Suprapubic skin (tissue), 4 donors: ENCODE measurements at regions not wholly inside any gene's neighbourhood (a gene's known extent, or its start where the extent isn't known, plus 50 kb on each side); places are given as distances from the start of the nearest gene placed in this dataset.

Source experiments
- CTCF ChIP-seq, 2 donors: fragments of 200-600 bp in 1 of 2; fragments of 450-650 bp in 1 of 2; sonication (generic) in 1 of 2; IDR thresholded peaks; one replicate each; pipeline ENCODE4 v1.5.1; 2016 to 2019; ENCODE audit warnings: antibody characterized with exemption in 2 of 2, mild to moderate bottlenecking in 1 of 2, moderate library complexity in 1 of 2
- EP300 ChIP-seq: sonication (generic); formaldehyde crosslinking; IDR thresholded peaks from one replicate; pipeline ENCODE4 v1.6.1; 2017; ENCODE audit warnings: antibody characterized with exemption
- POLR2A ChIP-seq, 2 donors: fragments of 450-650 bp; IDR thresholded peaks; one replicate each; pipeline ENCODE4 v1.6.1; 2017; ENCODE audit warnings: antibody characterized with exemption in 2 of 2, mild to moderate bottlenecking in 2 of 2, moderate library complexity in 2 of 2
- POLR2AphosphoS5 ChIP-seq, 3 donors: sonication (generic); formaldehyde crosslinking; IDR thresholded peaks; one replicate each; pipeline ENCODE4 v1.6.1; 2017; ENCODE audit warnings: antibody characterized with exemption in 3 of 3

GRCh38 chr7:10797157-10797556 lies 176.5 kb upstream of the PHF14 start:
- TF ChIP-seq POLR2A (IDR thresholded peaks at IDR 0.05) (no peak), CTCF (IDR thresholded peaks at IDR 0.05) (no peak), EP300 (no peak), POLR2AphosphoS5 (IDR thresholded peaks at IDR 0.05) (no peak)
